CD4-positive, alpha-beta T cell treated with Interleukin-15 for 1 hour (primary cell): ENCODE measurements at regions not wholly inside any gene's neighbourhood (a gene's known extent, or its start where the extent isn't known, plus 50 kb on each side); places are given as distances from the start of the nearest gene placed in this dataset.

ENCODE experiments used
- DNase-seq: peaks from one replicate; pipeline ENCODE4 v3.0.0-alpha.2; 2020

GRCh38 chr7:25316366-25316765 is 88.1 kb upstream of the NPVF start:
- no peak for DNase-seq

- DNase-seq: no peak
Observed at GRCh38 chr7:25318047-25318446, 89.8 kb upstream of the NPVF start.

GRCh38 chr7:25319707-25320106 is 91.4 kb upstream of the NPVF start:
- DNase-seq: no peak

- no peak for DNase-seq
Observed at GRCh38 chr7:25320791-25321190, 92.5 kb upstream of the NPVF start.

GRCh38 chr7:25321424-25321823 is 93.1 kb upstream of the NPVF start:
- no peak for DNase-seq

GRCh38 chr7:25322473-25322872 is 94.2 kb upstream of the NPVF start:
- no peak for DNase-seq

- no peak for DNase-seq
Observed at GRCh38 chr7:25325186-25325757, 97.0 kb upstream of the NPVF start.

GRCh38 chr7:25326501-25327156 is 98.3 kb upstream of the NPVF start:
- no peak for DNase-seq

- DNase-seq: no peak
Observed at GRCh38 chr7:25329815-25330214, 101.5 kb upstream of the NPVF start.

GRCh38 chr7:25333296-25333928 is 105.1 kb upstream of the NPVF start:
- no peak for DNase-seq

- DNase-seq: no peak
Observed at GRCh38 chr7:25347360-25348066, 119.2 kb upstream of the NPVF start.

- DNase-seq: no peak
Observed at GRCh38 chr7:25348104-25348503, 119.8 kb upstream of the NPVF start.

GRCh38 chr7:25349283-25350017 is 121.2 kb upstream of the NPVF start:
- DNase-seq: no peak

- no peak for DNase-seq
Observed at GRCh38 chr7:25350041-25350440, 121.8 kb upstream of the NPVF start.

- no peak for DNase-seq
Observed at GRCh38 chr7:25351761-25352160, 123.5 kb upstream of the NPVF start.

GRCh38 chr7:25353196-25353595 is 124.9 kb upstream of the NPVF start:
- DNase-seq: no peak

- DNase-seq: no peak
Observed at GRCh38 chr7:25353732-25354131, 125.4 kb upstream of the NPVF start.

- no peak for DNase-seq
Observed at GRCh38 chr7:25356534-25357151, 128.4 kb upstream of the NPVF start.

- DNase-seq: no peak
Observed at GRCh38 chr7:25358926-25359325, 130.6 kb upstream of the NPVF start.

GRCh38 chr7:25359471-25360059 is 131.3 kb upstream of the NPVF start:
- DNase-seq: no peak

- DNase-seq: no peak
Observed at GRCh38 chr7:25360451-25360850, 132.2 kb upstream of the NPVF start.

- DNase-seq: no peak
Observed at GRCh38 chr7:25361387-25361786, 133.1 kb upstream of the NPVF start.
